ENCODE measurements at regions not wholly inside any gene's neighbourhood (a gene's known extent, or its start where the extent isn't known, plus 50 kb on each side); places are given as distances from the start of the nearest gene placed in this dataset.

DNA sequence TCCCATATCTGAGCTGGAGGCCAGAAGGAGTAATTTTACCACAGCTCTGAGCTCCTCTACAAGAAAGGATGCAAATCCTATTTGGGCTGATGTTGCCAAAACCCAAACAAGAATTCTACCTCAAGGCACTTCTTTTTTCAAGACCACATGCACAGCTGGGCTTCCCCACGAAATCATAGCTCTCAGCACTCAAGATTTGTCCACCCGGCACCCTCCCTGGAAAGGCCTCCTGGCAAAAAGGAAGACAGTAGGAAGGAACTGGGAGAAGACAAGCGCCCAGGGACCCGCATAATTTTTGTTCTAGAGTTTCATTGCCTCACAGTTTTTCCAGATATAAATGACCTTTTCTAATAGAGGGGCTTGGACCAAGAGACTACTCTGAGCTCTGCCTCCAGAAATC lies 90.5 kb downstream of the BANF2 start:
- TF ChIP-seq POLR2AphosphoS5 (IDR thresholded peaks at IDR 0.05) (no peak), POLR2A (IDR thresholded peaks at IDR 0.05) (no peak), EP300 (IDR thresholded peaks at IDR 0.05) (no peak)
- TF ChIP-seq, protein P1, sequence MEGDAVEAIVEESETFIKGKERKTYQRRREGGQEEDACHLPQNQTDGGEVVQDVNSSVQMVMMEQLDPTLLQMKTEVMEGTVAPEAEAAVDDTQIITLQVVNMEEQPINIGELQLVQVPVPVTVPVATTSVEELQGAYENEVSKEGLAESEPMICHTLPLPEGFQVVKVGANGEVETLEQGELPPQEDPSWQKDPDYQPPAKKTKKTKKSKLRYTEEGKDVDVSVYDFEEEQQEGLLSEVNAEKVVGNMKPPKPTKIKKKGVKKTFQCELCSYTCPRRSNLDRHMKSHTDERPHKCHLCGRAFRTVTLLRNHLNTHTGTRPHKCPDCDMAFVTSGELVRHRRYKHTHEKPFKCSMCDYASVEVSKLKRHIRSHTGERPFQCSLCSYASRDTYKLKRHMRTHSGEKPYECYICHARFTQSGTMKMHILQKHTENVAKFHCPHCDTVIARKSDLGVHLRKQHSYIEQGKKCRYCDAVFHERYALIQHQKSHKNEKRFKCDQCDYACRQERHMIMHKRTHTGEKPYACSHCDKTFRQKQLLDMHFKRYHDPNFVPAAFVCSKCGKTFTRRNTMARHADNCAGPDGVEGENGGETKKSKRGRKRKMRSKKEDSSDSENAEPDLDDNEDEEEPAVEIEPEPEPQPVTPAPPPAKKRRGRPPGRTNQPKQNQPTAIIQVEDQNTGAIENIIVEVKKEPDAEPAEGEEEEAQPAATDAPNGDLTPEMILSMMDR (IDR thresholded peaks at IDR 0.05) = no peak

All from stomach (tissue), 4 donors.